Ovary (tissue), 7 donors: ENCODE measurements at regions not wholly inside any gene's neighbourhood (a gene's known extent, or its start where the extent isn't known, plus 50 kb on each side); places are given as distances from the start of the nearest gene placed in this dataset.

Source experiments
- DNase-seq, 5 donors: peaks; one replicate each; pipeline ENCODE4 v3.0.0-alpha.2; 2019 to 2020
- H3K27ac ChIP-seq, 2 donors: fragments of 200-600 bp; one replicate each; pipeline versions ENCODE4 v1.5.1 to v1.8.0; 2019 to 2022
- H3K27me3 ChIP-seq: fragments of 200-600 bp; one replicate; pipeline ENCODE4 v1.8.0; 2022
- H3K36me3 ChIP-seq: fragments of 200-600 bp; sonication (generic); one replicate; pipeline ENCODE4 v1.5.1; 2019
- H3K4me1 ChIP-seq: one replicate; pipeline ENCODE4 v1.8.1; 2013; ENCODE audit warnings: mild to moderate bottlenecking, moderate library complexity; ENCODE audit not compliant: insufficient read depth
- H3K4me3 ChIP-seq: fragments of 200-600 bp; sonication (generic); one replicate; pipeline ENCODE4 v1.5.1; 2017
- H3K9me3 ChIP-seq, 2 donors: fragments of 200-600 bp in 1 of 2; sonication (generic) in 1 of 2; one replicate each; pipeline versions ENCODE4 v1.5.1 to v1.8.1; 2013 to 2019; ENCODE audit warnings: mild to moderate bottlenecking in 1 of 2, moderate library complexity in 1 of 2
- EP300 ChIP-seq: sonication (generic); formaldehyde crosslinking; IDR thresholded peaks from one replicate; pipeline ENCODE4 v1.6.1; 2017; ENCODE audit warnings: antibody characterized with exemption
- POLR2A ChIP-seq: fragments of 450-650 bp; IDR thresholded peaks from one replicate; pipeline ENCODE4 v1.6.1; 2017; ENCODE audit warnings: antibody characterized with exemption, mild to moderate bottlenecking, moderate library complexity
- WGBS, 3 donors: extraction: QIAGEN DNeasy Blood & Tissue Kit in 1 of 3; methylation state at CpG; one replicate each; pipeline versions ENCODE4 v1.1.5 to v1.1.7; 2013 to 2017; 5-methylcytosine and 5-hydroxymethylcytosine counted together
- intact Hi-C, 4 donors: fragments of 100-400 bp; cut with DNase I; formaldehyde crosslinking; loops; one replicate each; pipeline versions ENCODE4 v1.11.0 to v1.15.1; 2022 to 2023
- TF ChIP-seq, protein P1 (sequence below), 3 donors: fragments of 450-650 bp in 2 of 3; fragments of 200-600 bp in 1 of 3; IDR thresholded peaks; one replicate each; pipeline versions ENCODE4 v1.5.1 to v1.8.0; 2016 to 2022; ENCODE audit warnings: antibody characterized with exemption in 3 of 3, mild to moderate bottlenecking in 1 of 3
- donor health status: DM: no; HTN: no; CAD: no; lungs with moderate emphysema.
- donor health status: DM: no; HTN: no; CAD: no.
- donor health status: Bipolar disorder and iron deficiency.
- donor health status: DM: no; HTN: no; CAD: no.
- donor health status: DM: yes; HTN: yes; CAD: no.

- H3K4me3 ChIP-seq = no peak overlapping the region
- no peaks in the 10 kb centered on the region for H3K36me3 ChIP-seq
- no peak for TF ChIP-seq EP300
- TF ChIP-seq, protein P1, sequence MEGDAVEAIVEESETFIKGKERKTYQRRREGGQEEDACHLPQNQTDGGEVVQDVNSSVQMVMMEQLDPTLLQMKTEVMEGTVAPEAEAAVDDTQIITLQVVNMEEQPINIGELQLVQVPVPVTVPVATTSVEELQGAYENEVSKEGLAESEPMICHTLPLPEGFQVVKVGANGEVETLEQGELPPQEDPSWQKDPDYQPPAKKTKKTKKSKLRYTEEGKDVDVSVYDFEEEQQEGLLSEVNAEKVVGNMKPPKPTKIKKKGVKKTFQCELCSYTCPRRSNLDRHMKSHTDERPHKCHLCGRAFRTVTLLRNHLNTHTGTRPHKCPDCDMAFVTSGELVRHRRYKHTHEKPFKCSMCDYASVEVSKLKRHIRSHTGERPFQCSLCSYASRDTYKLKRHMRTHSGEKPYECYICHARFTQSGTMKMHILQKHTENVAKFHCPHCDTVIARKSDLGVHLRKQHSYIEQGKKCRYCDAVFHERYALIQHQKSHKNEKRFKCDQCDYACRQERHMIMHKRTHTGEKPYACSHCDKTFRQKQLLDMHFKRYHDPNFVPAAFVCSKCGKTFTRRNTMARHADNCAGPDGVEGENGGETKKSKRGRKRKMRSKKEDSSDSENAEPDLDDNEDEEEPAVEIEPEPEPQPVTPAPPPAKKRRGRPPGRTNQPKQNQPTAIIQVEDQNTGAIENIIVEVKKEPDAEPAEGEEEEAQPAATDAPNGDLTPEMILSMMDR (IDR thresholded peaks at IDR 0.05) = no peak
- DNase-seq = no peak
- peaks cover 6% of the 10 kb centered on the region for H3K4me1 ChIP-seq
- no peaks in the 10 kb centered on the region for H3K27me3 ChIP-seq
- H3K9me3 ChIP-seq = no peaks in the 10 kb centered on the region
- 82 to 85% (median 84%) methylated on average over 4 of the region's 4 CpGs for WGBS, 3 donors
- intact Hi-C loops = no loop called here
- no peak overlapping the region for H3K27ac ChIP-seq
These were observed 62.9 kb upstream of the XCR1 start for GRCh38 chr3:46090161-46090591.

GRCh38 chr3:46089237-46090011, 62.1 kb upstream of the XCR1 start:
- Histone ChIP-seq H3K27me3 (no peaks in the 10 kb centered on the region), H3K27ac (no peak overlapping the region), H3K4me1 (peaks cover 6% of the 10 kb centered on the region), H3K9me3 (no peaks in the 10 kb centered on the region), H3K4me3 (no peak overlapping the region), H3K36me3 (no peaks in the 10 kb centered on the region)
- no peak for TF ChIP-seq EP300
- TF ChIP-seq POLR2A = no peak
- TF ChIP-seq, protein P1 (IDR thresholded peaks at IDR 0.05) = no peak
- intact Hi-C loops = loop anchor here in 1 of 4 donors (5.0 kb wide), 1 partner anchor 468 kb away; no protein-coding TSS in a partner anchor
- DNase-seq = no peak
- WGBS, 3 donors = 87 to 95% (median 94%) methylated on average over 5 of the region's 5 CpGs

DNA sequence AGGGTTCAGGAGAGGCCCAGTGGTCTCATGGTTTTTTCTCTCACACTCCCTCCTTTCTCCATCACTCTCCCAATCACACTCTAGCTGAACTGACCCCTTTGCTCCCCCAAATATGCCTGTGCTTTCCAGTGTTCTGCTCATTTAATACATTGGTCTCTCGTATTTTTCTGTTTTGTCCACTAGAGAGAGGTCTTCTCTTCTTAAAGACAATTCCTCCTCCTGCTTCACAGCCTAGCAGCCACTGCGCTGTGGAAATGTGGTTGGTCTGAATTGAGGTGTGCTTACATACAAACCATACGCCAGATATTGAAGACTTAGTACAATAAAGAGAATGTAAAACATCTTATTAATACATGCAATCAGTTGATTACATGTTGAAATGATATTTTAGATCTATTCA, 60.6 kb upstream of the XCR1 start:
- 31 to 49% (median 38%) methylated on average over 3 of the region's 3 CpGs for WGBS, 3 donors
- no peaks in the 10 kb centered on the region for H3K9me3 ChIP-seq
- intact Hi-C loops = loop anchor here in 1 of 4 donors (5.0 kb wide), 1 partner anchor 469 kb away; no protein-coding TSS in a partner anchor
- H3K4me3 ChIP-seq = no peak overlapping the region
- H3K4me1 ChIP-seq = peaks cover 6% of the 10 kb centered on the region
- TF ChIP-seq EP300 (no peak), POLR2A (no peak)
- TF ChIP-seq, protein P1 (IDR thresholded peaks at IDR 0.05) = no peak
- H3K36me3 ChIP-seq = no peaks in the 10 kb centered on the region
- DNase-seq = no peak
- no peak overlapping the region for H3K27ac ChIP-seq
- H3K27me3 ChIP-seq = no peaks in the 10 kb centered on the region

- Histone ChIP-seq H3K27ac (no peak overlapping the region), H3K27me3 (no peaks in the 10 kb centered on the region), H3K4me1 (peaks cover 6% of the 10 kb centered on the region), H3K36me3 (no peaks in the 10 kb centered on the region), H3K4me3 (no peak overlapping the region), H3K9me3 (no peaks in the 10 kb centered on the region)
- WGBS, 3 donors = 81 to 87% (median 82%) methylated on average over 5 of the region's 5 CpGs
- intact Hi-C loops = loop anchor here in 1 of 4 donors (5.0 kb wide), 1 partner anchor 470 kb away; no protein-coding TSS in a partner anchor
- TF ChIP-seq, protein P1 (IDR thresholded peaks at IDR 0.05) = no peak
- TF ChIP-seq POLR2A = no peak
- no peak for TF ChIP-seq EP300
- DNase-seq = no peak
These were observed 59.7 kb upstream of the XCR1 start for GRCh38 chr3:46086986-46087385.
